ENCODE measurements at regions not wholly inside any gene's neighbourhood (a gene's known extent, or its start where the extent isn't known, plus 50 kb on each side); places are given as distances from the start of the nearest gene placed in this dataset.

- no peak for TF ChIP-seq CTCF (IDR thresholded peaks at IDR 0.05; ENCODE audit: insufficient read depth, low read length, severe bottlenecking)
- H3K27me3 ChIP-seq (ENCODE audit: control insufficient read depth, insufficient read depth, low read length), result no peaks in the 10 kb centered on the region
- H3K4me3 ChIP-seq (ENCODE audit: low read depth, low read length), result no peak overlapping the region
- peak; percentile 39 for DNase-seq (ENCODE audit: low read depth)
- FAIRE-seq, result no peak
- H3K36me3 ChIP-seq (ENCODE audit: control insufficient read depth, insufficient read depth, low read length), result no peaks in the 10 kb centered on the region
Observed at GRCh38 chr3:102159810-102160451, 274.9 kb upstream of the ZPLD1 start.

GRCh38 chr3:102161384-102162006 is 273.3 kb upstream of the ZPLD1 start:
- Histone ChIP-seq H3K4me3 (ENCODE audit: low read depth, low read length) (no peak overlapping the region), H3K36me3 (ENCODE audit: control insufficient read depth, insufficient read depth, low read length) (no peaks in the 10 kb centered on the region), H3K27me3 (ENCODE audit: control insufficient read depth, insufficient read depth, low read length) (no peaks in the 10 kb centered on the region)
- no peak for TF ChIP-seq CTCF (IDR thresholded peaks at IDR 0.05; ENCODE audit: insufficient read depth, low read length, severe bottlenecking)
- FAIRE-seq, result no peak
- DNase-seq (ENCODE audit: low read depth), result peak; percentile 59

GRCh38 chr3:102162251-102162650 is 272.6 kb upstream of the ZPLD1 start:
- TF ChIP-seq CTCF (IDR thresholded peaks at IDR 0.05; ENCODE audit: insufficient read depth, low read length, severe bottlenecking), result no peak
- H3K27me3 ChIP-seq (ENCODE audit: control insufficient read depth, insufficient read depth, low read length), result no peaks in the 10 kb centered on the region
- FAIRE-seq, result no peak
- DNase-seq (ENCODE audit: low read depth), result no peak
- no peaks in the 10 kb centered on the region for H3K36me3 ChIP-seq (ENCODE audit: control insufficient read depth, insufficient read depth, low read length)
- no peak overlapping the region for H3K4me3 ChIP-seq (ENCODE audit: low read depth, low read length)

GRCh38 chr3:102163039-102163817 is 271.6 kb upstream of the ZPLD1 start:
- Histone ChIP-seq H3K4me3 (ENCODE audit: low read depth, low read length) (no peak overlapping the region), H3K27me3 (ENCODE audit: control insufficient read depth, insufficient read depth, low read length) (no peaks in the 10 kb centered on the region), H3K36me3 (ENCODE audit: control insufficient read depth, insufficient read depth, low read length) (no peaks in the 10 kb centered on the region)
- DNase-seq (ENCODE audit: low read depth) (peak; percentile 84), FAIRE-seq (peak; percentile 18)
- TF ChIP-seq CTCF (IDR thresholded peaks at IDR 0.05; ENCODE audit: insufficient read depth, low read length, severe bottlenecking), result no peak

GRCh38 chr3:102163818-102164154 is 271.0 kb upstream of the ZPLD1 start:
- TF ChIP-seq CTCF (IDR thresholded peaks at IDR 0.05; ENCODE audit: insufficient read depth, low read length, severe bottlenecking), result no peak
- no peaks in the 10 kb centered on the region for H3K27me3 ChIP-seq (ENCODE audit: control insufficient read depth, insufficient read depth, low read length)
- H3K4me3 ChIP-seq (ENCODE audit: low read depth, low read length), result no peak overlapping the region
- no peak for FAIRE-seq
- no peak for DNase-seq (ENCODE audit: low read depth)
- no peaks in the 10 kb centered on the region for H3K36me3 ChIP-seq (ENCODE audit: control insufficient read depth, insufficient read depth, low read length)
